ENCODE measurements at regions not wholly inside any gene's neighbourhood (a gene's known extent, or its start where the extent isn't known, plus 50 kb on each side); places are given as distances from the start of the nearest gene placed in this dataset.
"Not testable (repeated sequence)": the region's sequence is repeated elsewhere in the genome, so short reads cannot be mapped to it uniquely, and the experiment has no call there.

- not testable (repeated sequence) for TF ChIP-seq CTCF (IDR thresholded peaks at IDR 0.05 in 4 of 5, conservative IDR thresholded peaks at IDR 0.05 in 1 of 5); POLR2A (IDR thresholded peaks at IDR 0.05)
Measured at GRCh38 chr1:143826162-143826561, 145.6 kb downstream of the FAM72C start.

Measured in gastrocnemius medialis (tissue), 4 donors.